CD4-positive, alpha-beta T cell (primary cell): ENCODE measurements at regions not wholly inside any gene's neighbourhood (a gene's known extent, or its start where the extent isn't known, plus 50 kb on each side); places are given as distances from the start of the nearest gene placed in this dataset.

Experiments used
- ATAC-seq: fragments of 200-7000 bp; cut with Tn5 transposase; one replicate; pipeline ENCODE4 v1.10.0; 2022; ENCODE audit warnings: mild to moderate bottlenecking; ENCODE audit not compliant: poor library complexity
- CTCF ChIA-PET: fragments of 350-600 bp; sonication (Branson Sonifier 250); formaldehyde crosslinking; loops from one replicate; lab custom pipeline; 2021; ENCODE audit warnings: antibody characterized with exemption, inconsistent platforms; lab: Charles Lee
- POLR2A ChIA-PET: fragments of 350-600 bp; sonication (Branson Sonifier 250); formaldehyde crosslinking; loops from one replicate; lab custom pipeline; 2021; ENCODE audit warnings: antibody characterized with exemption, inconsistent platforms; lab: Charles Lee
- DNase-seq, 14 experiments: peaks; one replicate each; pipeline ENCODE4 v3.0.0-alpha.2; 2013 to 2020; ENCODE audit warnings: mixed read lengths in 2 of 14
- H3K27ac ChIP-seq, 2 donors: one replicate each; pipeline versions ENCODE4 v1.5.1 to v1.7.0; 2013; ENCODE audit warnings: low read length in 2 of 2, low read depth in 1 of 2, mild to moderate bottlenecking in 1 of 2
- H3K27me3 ChIP-seq, 2 experiments: 1 replicate in 1 of 2; 2 replicates in 1 of 2; pipeline versions ENCODE4 v1.6.1 to v1.7.0; 2013; ENCODE audit warnings: low read length in 2 of 2, control low read depth in 1 of 2, mild to moderate bottlenecking in 1 of 2, moderate library complexity in 1 of 2; ENCODE audit not compliant: insufficient read depth in 2 of 2, control insufficient read depth in 1 of 2
- H3K36me3 ChIP-seq: one replicate; pipeline ENCODE4 v1.6.1; 2013; ENCODE audit warnings: low read length, control low read depth; ENCODE audit not compliant: insufficient read depth
- H3K4me1 ChIP-seq: one replicate; pipeline ENCODE4 v1.6.1; 2013; ENCODE audit warnings: low read length, control low read depth; ENCODE audit not compliant: insufficient read depth
- H3K4me3 ChIP-seq: one replicate; pipeline ENCODE4 v1.5.1; 2013; ENCODE audit warnings: mild to moderate bottlenecking, low read length, moderate library complexity
- H3K9me3 ChIP-seq, 2 experiments: 1 replicate in 1 of 2; 2 replicates in 1 of 2; pipeline versions ENCODE4 v1.6.1 to v1.7.0; 2013; ENCODE audit warnings: low read length in 2 of 2, mild to moderate bottlenecking in 2 of 2, control low read depth in 1 of 2, moderate library complexity in 1 of 2; ENCODE audit not compliant: control insufficient read depth in 1 of 2, insufficient read depth in 1 of 2
- H3K27ac Mint-ChIP-seq: one replicate; pipeline ENCODE4 v1.8.0; 2020; ENCODE audit warnings: mixed read lengths
- H3K27me3 Mint-ChIP-seq: one replicate; pipeline ENCODE4 v1.8.0; 2021; ENCODE audit warnings: mixed read lengths
- H3K36me3 Mint-ChIP-seq: one replicate; pipeline ENCODE4 v1.8.0; 2021; ENCODE audit warnings: low read depth, mixed read lengths
- H3K4me1 Mint-ChIP-seq: one replicate; pipeline ENCODE4 v1.8.0; 2021; ENCODE audit warnings: low read depth, mixed read lengths
- H3K4me3 Mint-ChIP-seq: one replicate; pipeline ENCODE4 v1.8.0; 2020; ENCODE audit warnings: mild to moderate bottlenecking, mixed read lengths
- H3K9me3 Mint-ChIP-seq: one replicate; pipeline ENCODE4 v1.8.0; 2020; ENCODE audit warnings: mixed read lengths
- CTCF ChIP-seq: fragments of 200-600 bp; IDR thresholded peaks from one replicate; pipeline ENCODE4 v1.8.0; 2022; ENCODE audit warnings: antibody characterized with exemption, mild to moderate bottlenecking
- intact Hi-C, 2 experiments: fragments of 100-400 bp; cut with DNase I in 1 of 2; cut with micrococcal nuclease in 1 of 2; formaldehyde crosslinking; loops; one replicate each; pipeline versions ENCODE4 v1.15.1 to v1.9.0; 2023 to 2025; cut with DNase I, micrococcal nuclease

GRCh38 chr11:70493891-70494290, 95.6 kb downstream of the CTTN start:
- no peaks in the 10 kb centered on the region for H3K4me1 Mint-ChIP-seq
- H3K9me3 Mint-ChIP-seq: no peaks in the 10 kb centered on the region
- ChIA-PET POLR2A (no interaction called here), CTCF (interaction anchor here (0.7 kb wide), 1 partner anchor 667 kb away, joined by 4 read pairs; no protein-coding TSS in a partner anchor)
- no peak overlapping the region for H3K4me3 Mint-ChIP-seq
- no peak for ATAC-seq
- no peaks in the 10 kb centered on the region for H3K27me3 Mint-ChIP-seq
- H3K36me3 Mint-ChIP-seq: no peaks in the 10 kb centered on the region
- no peak overlapping the region for H3K27ac Mint-ChIP-seq
- H3K4me1 ChIP-seq: no peaks in the 10 kb centered on the region
- H3K4me3 ChIP-seq: no peak overlapping the region
- intact Hi-C loops: no loop called here
- DNase-seq: no peak
- H3K9me3 ChIP-seq: peaks cover 6 to 28% of the 10 kb centered on the region in 2 experiments
- H3K36me3 ChIP-seq: no peaks in the 10 kb centered on the region
- no peak for TF ChIP-seq CTCF
- H3K27ac ChIP-seq: no peak overlapping the region
- no peaks in the 10 kb centered on the region for H3K27me3 ChIP-seq

GRCh38 chr11:70494559-70495350, 96.4 kb downstream of the CTTN start:
- TF ChIP-seq CTCF: no peak

GRCh38 chr11:70495351-70496310, 97.3 kb downstream of the CTTN start:
- H3K27ac Mint-ChIP-seq: no peak overlapping the region
- no peak overlapping the region for H3K4me3 ChIP-seq
- H3K27ac ChIP-seq: no peak overlapping the region
- ChIA-PET CTCF (no interaction called here), POLR2A (no interaction called here)
- H3K4me3 Mint-ChIP-seq: no peak overlapping the region
- H3K36me3 Mint-ChIP-seq: no peaks in the 10 kb centered on the region
- no peaks in the 10 kb centered on the region for H3K9me3 Mint-ChIP-seq
- no peaks in the 10 kb centered on the region for H3K4me1 Mint-ChIP-seq
- no peaks in the 10 kb centered on the region for H3K27me3 ChIP-seq
- no peaks in the 10 kb centered on the region for H3K36me3 ChIP-seq
- H3K9me3 ChIP-seq: peaks cover 6 to 20% of the 10 kb centered on the region in 2 experiments
- intact Hi-C loops: no loop called here
- DNase-seq (no peak), ATAC-seq (no peak)
- no peaks in the 10 kb centered on the region for H3K27me3 Mint-ChIP-seq
- no peak for TF ChIP-seq CTCF
- no peaks in the 10 kb centered on the region for H3K4me1 ChIP-seq

More at GRCh38 chr11:70494559-70495350, 96.4 kb downstream of the CTTN start:
- Mint-ChIP-seq H3K4me3 (no peak overlapping the region), H3K27ac (no peak overlapping the region), H3K4me1 (no peaks in the 10 kb centered on the region), H3K9me3 (no peaks in the 10 kb centered on the region), H3K27me3 (no peaks in the 10 kb centered on the region), H3K36me3 (no peaks in the 10 kb centered on the region)
- ATAC-seq (no peak), DNase-seq (no peak)
- intact Hi-C loops: no loop called here
- Histone ChIP-seq H3K27ac (no peak overlapping the region), H3K9me3 (peaks cover 6 to 28% of the 10 kb centered on the region in 2 experiments), H3K4me1 (no peaks in the 10 kb centered on the region), H3K4me3 (no peak overlapping the region), H3K27me3 (no peaks in the 10 kb centered on the region), H3K36me3 (no peaks in the 10 kb centered on the region)
- ChIA-PET POLR2A (no interaction called here), CTCF (no interaction called here)
